ENCODE measurements at regions not wholly inside any gene's neighbourhood (a gene's known extent, or its start where the extent isn't known, plus 50 kb on each side); places are given as distances from the start of the nearest gene placed in this dataset.
A peak's percentile ranks its signal among the peaks of the same experiment; 100 is the strongest.

GRCh38 chr9:6703898-6704639 is 53.7 kb upstream of the KDM4C start:
- FAIRE-seq = no peak
- peaks cover 0 to 2% (median 0%) of the 10 kb centered on the region in 3 donors for H3K9me3 ChIP-seq (ENCODE audit: control insufficient read depth in 2 of 3, insufficient read depth in 1 of 3, low read length in 3 of 3)
- peaks cover 0 to 4% (median 0%) of the 10 kb centered on the region in 3 donors for H3K4me1 ChIP-seq (ENCODE audit: control insufficient read depth in 2 of 3, insufficient read depth in 2 of 3, low read depth in 1 of 3, low read length in 3 of 3)
- H3K9ac ChIP-seq (ENCODE audit: low read length in 3 of 3) = peak overlapping the region; percentile 46 to 82 (median 58)
- TF ChIP-seq CTCF (IDR thresholded peaks at IDR 0.05; ENCODE audit: borderline replicate concordance, extremely low read depth, insufficient read depth) = no peak
- peak overlapping the region; percentile 88 to 89 for H3K27ac ChIP-seq (ENCODE audit: low read depth in 2 of 2, low read length in 2 of 2)
- H3K4me3 ChIP-seq (ENCODE audit: low read length in 3 of 3) = peak overlapping the region; percentile 74 to 95 (median 84)
- no peaks in the 10 kb centered on the region for H3K27me3 ChIP-seq (ENCODE audit: control insufficient read depth, insufficient read depth, low read length)
- intact Hi-C loops (cut with DNase I) = no loop called here
- H3K36me3 ChIP-seq (ENCODE audit: control insufficient read depth in 2 of 3, insufficient read depth in 3 of 3, low read length in 3 of 3) = no peaks in the 10 kb centered on the region
- DNase-seq = peak; percentile 87 to 95 (median 93)

- H3K27ac ChIP-seq (ENCODE audit: low read depth in 2 of 2, low read length in 2 of 2) = no peak overlapping the region
- no peak overlapping the region for H3K9ac ChIP-seq (ENCODE audit: low read length in 3 of 3)
- no peak for DNase-seq
- no peak for TF ChIP-seq CTCF (IDR thresholded peaks at IDR 0.05; ENCODE audit: borderline replicate concordance, extremely low read depth, insufficient read depth)
- H3K36me3 ChIP-seq (ENCODE audit: control insufficient read depth in 2 of 3, insufficient read depth in 3 of 3, low read length in 3 of 3) = no peaks in the 10 kb centered on the region
- H3K4me1 ChIP-seq (ENCODE audit: control insufficient read depth in 2 of 3, insufficient read depth in 2 of 3, low read depth in 1 of 3, low read length in 3 of 3) = peaks cover 0 to 4% (median 0%) of the 10 kb centered on the region in 3 donors
- intact Hi-C loops (cut with DNase I) = no loop called here
- FAIRE-seq = no peak
- no peaks in the 10 kb centered on the region for H3K27me3 ChIP-seq (ENCODE audit: control insufficient read depth, insufficient read depth, low read length)
- H3K9me3 ChIP-seq (ENCODE audit: control insufficient read depth in 2 of 3, insufficient read depth in 1 of 3, low read length in 3 of 3) = peaks cover 0 to 2% (median 0%) of the 10 kb centered on the region in 3 donors
- H3K4me3 ChIP-seq (ENCODE audit: low read length in 3 of 3) = no peak overlapping the region
Observed at GRCh38 chr9:6702707-6703106, 55.1 kb upstream of the KDM4C start.

GRCh38 chr9:6696178-6696577 is 50.6 kb upstream of the GLDC start:
- no peaks in the 10 kb centered on the region for H3K27me3 ChIP-seq (ENCODE audit: control insufficient read depth, insufficient read depth, low read length)
- TF ChIP-seq CTCF (IDR thresholded peaks at IDR 0.05; ENCODE audit: borderline replicate concordance, extremely low read depth, insufficient read depth) = no peak
- no peaks in the 10 kb centered on the region for H3K4me1 ChIP-seq (ENCODE audit: control insufficient read depth in 2 of 3, insufficient read depth in 2 of 3, low read depth in 1 of 3, low read length in 3 of 3)
- FAIRE-seq (no peak), DNase-seq (no peak)
- no peak overlapping the region for H3K27ac ChIP-seq (ENCODE audit: low read depth in 2 of 2, low read length in 2 of 2)
- H3K9ac ChIP-seq (ENCODE audit: low read length in 3 of 3) = no peak overlapping the region
- no peaks in the 10 kb centered on the region for H3K9me3 ChIP-seq (ENCODE audit: control insufficient read depth in 2 of 3, insufficient read depth in 1 of 3, low read length in 3 of 3)
- intact Hi-C loops (cut with DNase I) = no loop called here
- H3K36me3 ChIP-seq (ENCODE audit: control insufficient read depth in 2 of 3, insufficient read depth in 3 of 3, low read length in 3 of 3) = no peaks in the 10 kb centered on the region
- H3K4me3 ChIP-seq (ENCODE audit: low read length in 3 of 3) = no peak overlapping the region

Data from kidney (tissue), 13 donors.